Smooth muscle cell (in vitro differentiated cells): ENCODE measurements at regions not wholly inside any gene's neighbourhood (a gene's known extent, or its start where the extent isn't known, plus 50 kb on each side); places are given as distances from the start of the nearest gene placed in this dataset.

ENCODE experiments used
- DNase-seq: peaks from one replicate; lab custom pipeline; 2025; ENCODE audit not compliant: unreplicated experiment; lab: John Stamatoyannopoulos, UW
- H2AFZ ChIP-seq: fragments of 200-600 bp; sonication (generic); 2 replicates; pipeline ENCODE4 v1.6.0; 2016; ENCODE audit warnings: antibody characterized with exemption, low read depth, mild to moderate bottlenecking
- H3F3A ChIP-seq: fragments of 200-600 bp; sonication (generic); 2 replicates; pipeline ENCODE4 v1.6.0; 2017; ENCODE audit warnings: antibody characterized with exemption, low read depth
- H3K27ac ChIP-seq: fragments of 200-600 bp; sonication (generic); 2 replicates; pipeline ENCODE4 v1.5.1; 2016; ENCODE audit warnings: low read depth, mild to moderate bottlenecking
- H3K27me3 ChIP-seq: fragments of 200-600 bp; sonication (generic); 2 replicates; pipeline ENCODE4 v1.6.1; 2016; ENCODE audit warnings: low read depth, mild to moderate bottlenecking
- H3K36me3 ChIP-seq: fragments of 200-600 bp; sonication (generic); 2 replicates; pipeline ENCODE4 v1.5.1; 2016; ENCODE audit warnings: low read depth
- H3K4me1 ChIP-seq: fragments of 200-600 bp; sonication (generic); 2 replicates; pipeline ENCODE4 v1.5.1; 2016; ENCODE audit warnings: low read depth
- H3K4me2 ChIP-seq: fragments of 200-600 bp; sonication (generic); 2 replicates; pipeline ENCODE4 v1.6.0; 2016; ENCODE audit warnings: mild to moderate bottlenecking
- H3K4me3 ChIP-seq: fragments of 200-600 bp; sonication (generic); 2 replicates; pipeline ENCODE4 v1.5.1; 2016; ENCODE audit warnings: mild to moderate bottlenecking
- H3K79me2 ChIP-seq: fragments of 200-600 bp; sonication (generic); 2 replicates; pipeline ENCODE4 v1.6.0; 2016; ENCODE audit warnings: low read depth, mild to moderate bottlenecking
- H3K9ac ChIP-seq: fragments of 200-600 bp; sonication (generic); 2 replicates; pipeline ENCODE4 v1.6.0; 2016; ENCODE audit warnings: low read depth
- H3K9me3 ChIP-seq: fragments of 200-600 bp; sonication (generic); replicated peaks from 2 replicates; pipeline ENCODE4 v1.5.1; 2016; ENCODE audit warnings: low read depth
- H4K20me1 ChIP-seq: fragments of 200-600 bp; sonication (generic); 2 replicates; pipeline ENCODE4 v1.6.0; 2016; ENCODE audit warnings: low read depth
- WGBS: methylation state at CpG from one replicate; pipeline ENCODE4 v1.1.7; 2016; ENCODE audit warnings: low lambda C conversion rate; 5-methylcytosine and 5-hydroxymethylcytosine counted together
- TF ChIP-seq, protein P1 (sequence below): fragments of 200-600 bp; sonication (generic); IDR thresholded peaks from 2 replicates; pipeline ENCODE4 v1.5.1; 2017; ENCODE audit warnings: borderline replicate concordance, mild to moderate bottlenecking, antibody characterized with exemption; ENCODE audit not compliant: insufficient read depth, poor library complexity, severe bottlenecking

DNA sequence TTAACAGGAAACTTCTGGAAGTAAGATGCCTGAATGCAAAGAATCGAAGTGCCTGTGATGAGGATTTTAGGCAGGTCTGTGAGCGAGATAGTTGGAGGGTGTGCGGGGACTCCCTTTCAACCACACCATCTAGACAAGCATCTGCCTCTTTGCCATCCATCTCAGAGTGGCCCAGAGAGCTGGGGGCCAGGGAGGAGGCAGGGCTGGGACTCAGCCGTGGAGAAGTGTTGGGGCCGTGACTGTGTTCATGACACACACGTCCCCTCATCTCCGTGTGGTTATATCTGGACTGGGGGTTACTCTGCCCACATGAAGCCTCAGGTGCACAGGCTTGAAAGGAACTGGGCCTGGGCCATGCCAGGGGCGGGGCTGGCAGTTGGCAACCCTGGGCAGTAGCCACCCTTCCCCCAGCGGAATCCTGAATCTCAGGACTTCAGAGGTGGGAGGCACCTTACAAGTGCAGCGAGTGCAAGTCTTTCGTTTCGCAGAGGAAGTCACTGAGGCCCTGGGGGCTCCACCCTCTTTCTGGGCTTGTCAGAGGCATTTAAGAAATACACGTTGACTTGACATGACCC lies 112.5 kb downstream of the SLC4A3 start:
- no peaks in the 10 kb centered on the region for H3K36me3 ChIP-seq
- H4K20me1 ChIP-seq, result no peaks in the 10 kb centered on the region
- H3K4me2 ChIP-seq, result no peak overlapping the region
- 92% methylated on average over 13 of the region's 13 CpGs for WGBS
- H3F3A ChIP-seq, result no peaks in the 10 kb centered on the region
- H3K79me2 ChIP-seq, result no peaks in the 10 kb centered on the region
- peaks cover 42% of the 10 kb centered on the region for H3K27me3 ChIP-seq
- peaks cover 12% of the 10 kb centered on the region for H3K4me1 ChIP-seq
- no peak overlapping the region for H2AFZ ChIP-seq
- DNase-seq, result no peak
- H3K9me3 ChIP-seq, result no peaks in the 10 kb centered on the region
- H3K4me3 ChIP-seq, result no peak overlapping the region
- TF ChIP-seq, protein P1, sequence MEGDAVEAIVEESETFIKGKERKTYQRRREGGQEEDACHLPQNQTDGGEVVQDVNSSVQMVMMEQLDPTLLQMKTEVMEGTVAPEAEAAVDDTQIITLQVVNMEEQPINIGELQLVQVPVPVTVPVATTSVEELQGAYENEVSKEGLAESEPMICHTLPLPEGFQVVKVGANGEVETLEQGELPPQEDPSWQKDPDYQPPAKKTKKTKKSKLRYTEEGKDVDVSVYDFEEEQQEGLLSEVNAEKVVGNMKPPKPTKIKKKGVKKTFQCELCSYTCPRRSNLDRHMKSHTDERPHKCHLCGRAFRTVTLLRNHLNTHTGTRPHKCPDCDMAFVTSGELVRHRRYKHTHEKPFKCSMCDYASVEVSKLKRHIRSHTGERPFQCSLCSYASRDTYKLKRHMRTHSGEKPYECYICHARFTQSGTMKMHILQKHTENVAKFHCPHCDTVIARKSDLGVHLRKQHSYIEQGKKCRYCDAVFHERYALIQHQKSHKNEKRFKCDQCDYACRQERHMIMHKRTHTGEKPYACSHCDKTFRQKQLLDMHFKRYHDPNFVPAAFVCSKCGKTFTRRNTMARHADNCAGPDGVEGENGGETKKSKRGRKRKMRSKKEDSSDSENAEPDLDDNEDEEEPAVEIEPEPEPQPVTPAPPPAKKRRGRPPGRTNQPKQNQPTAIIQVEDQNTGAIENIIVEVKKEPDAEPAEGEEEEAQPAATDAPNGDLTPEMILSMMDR, result no peak
- no peak overlapping the region for H3K27ac ChIP-seq
- no peak overlapping the region for H3K9ac ChIP-seq

- no peaks in the 10 kb centered on the region for H3F3A ChIP-seq
- DNase-seq, result no peak
- no peak overlapping the region for H3K4me2 ChIP-seq
- H3K4me3 ChIP-seq, result no peak overlapping the region
- no peaks in the 10 kb centered on the region for H3K79me2 ChIP-seq
- no peaks in the 10 kb centered on the region for H3K9me3 ChIP-seq
- no peaks in the 10 kb centered on the region for H3K36me3 ChIP-seq
- H4K20me1 ChIP-seq, result no peaks in the 10 kb centered on the region
- H3K4me1 ChIP-seq, result peaks cover 20% of the 10 kb centered on the region
- peaks cover 53% of the 10 kb centered on the region for H3K27me3 ChIP-seq
- H3K9ac ChIP-seq, result no peak overlapping the region
- 100% methylated on average over 1 of the region's 1 CpG for WGBS
- H3K27ac ChIP-seq, result no peak overlapping the region
- no peak overlapping the region for H2AFZ ChIP-seq
- TF ChIP-seq, protein P1, result no peak
Observed at GRCh38 chr2:219743548-219743947, 116.1 kb downstream of the SLC4A3 start.

- Histone ChIP-seq H3K27ac (no peak overlapping the region), H3F3A (no peaks in the 10 kb centered on the region), H3K4me1 (peaks cover 20% of the 10 kb centered on the region), H3K4me3 (no peak overlapping the region), H3K9me3 (no peaks in the 10 kb centered on the region), H3K79me2 (no peaks in the 10 kb centered on the region), H3K9ac (no peak overlapping the region), H2AFZ (no peak overlapping the region), H3K36me3 (no peaks in the 10 kb centered on the region), H3K4me2 (no peak overlapping the region), H4K20me1 (no peaks in the 10 kb centered on the region), H3K27me3 (peaks cover 53% of the 10 kb centered on the region)
- TF ChIP-seq, protein P1, result no peak
- 88% methylated on average over 2 of the region's 2 CpGs for WGBS
- DNase-seq, result no peak
Observed at GRCh38 chr2:219744066-219744465, 116.6 kb downstream of the SLC4A3 start.

- TF ChIP-seq, protein P1, result no peak
- Histone ChIP-seq H3K27ac (no peak overlapping the region), H3K9ac (no peak overlapping the region), H3K36me3 (no peaks in the 10 kb centered on the region), H4K20me1 (no peaks in the 10 kb centered on the region), H2AFZ (no peak overlapping the region), H3K4me3 (no peak overlapping the region), H3K4me1 (peaks cover 25% of the 10 kb centered on the region), H3K27me3 (peaks cover 53% of the 10 kb centered on the region), H3F3A (no peaks in the 10 kb centered on the region), H3K9me3 (no peaks in the 10 kb centered on the region), H3K4me2 (no peak overlapping the region), H3K79me2 (no peaks in the 10 kb centered on the region)
- DNase-seq, result no peak
- 66% methylated on average over 4 of the region's 4 CpGs for WGBS
Observed at GRCh38 chr2:219744600-219744999, 117.2 kb downstream of the SLC4A3 start.
